H9 (cell line): ENCODE measurements at regions not wholly inside any gene's neighbourhood (a gene's known extent, or its start where the extent isn't known, plus 50 kb on each side); places are given as distances from the start of the nearest gene placed in this dataset.

Source experiments
- DNase-seq: peaks from one replicate; pipeline ENCODE4 v3.0.0-alpha.2; 2017
- H2AFZ ChIP-seq: one replicate; pipeline ENCODE4 v1.6.1; 2013; ENCODE audit warnings: mild to moderate bottlenecking, low read length, control low read depth, moderate library complexity
- H2AK5ac ChIP-seq: 2 replicates; pipeline ENCODE4 v1.6.1; 2013; ENCODE audit warnings: low read length, control low read depth, mixed read lengths; ENCODE audit not compliant: insufficient read length
- H2BK120ac ChIP-seq: one replicate; pipeline ENCODE4 v1.6.1; 2013; ENCODE audit warnings: low read depth, mild to moderate bottlenecking, low read length, control low read depth, inconsistent platforms; ENCODE audit not compliant: poor library complexity, severe bottlenecking
- H2BK12ac ChIP-seq: 2 replicates; pipeline ENCODE4 v1.6.1; 2013; ENCODE audit warnings: low read length, control low read depth, mixed read lengths, low read depth; ENCODE audit not compliant: insufficient read length
- H2BK15ac ChIP-seq: 2 replicates; pipeline ENCODE4 v1.6.1; 2013; ENCODE audit warnings: low read depth, low read length, control low read depth
- H2BK20ac ChIP-seq: one replicate; pipeline ENCODE4 v1.6.1; 2013; ENCODE audit warnings: low read depth, mild to moderate bottlenecking, low read length, control low read depth, inconsistent platforms; ENCODE audit not compliant: poor library complexity, severe bottlenecking
- H2BK5ac ChIP-seq: 2 replicates; pipeline ENCODE4 v1.6.1; 2013; ENCODE audit warnings: low read length, control low read depth, mixed read lengths; ENCODE audit not compliant: insufficient read length
- H3K14ac ChIP-seq: 2 replicates; pipeline ENCODE4 v1.6.1; 2013; ENCODE audit warnings: low read length, control low read depth; ENCODE audit not compliant: insufficient read depth
- H3K18ac ChIP-seq: 2 replicates; pipeline ENCODE4 v1.6.1; 2013; ENCODE audit warnings: low read depth, mild to moderate bottlenecking, mixed read lengths, low read length, control low read depth; ENCODE audit not compliant: insufficient read length
- H3K23ac ChIP-seq: 2 replicates; pipeline ENCODE4 v1.6.1; 2013; ENCODE audit warnings: low read length, control low read depth, mixed read lengths, low read depth; ENCODE audit not compliant: insufficient read length
- H3K23me2 ChIP-seq: 2 replicates; pipeline ENCODE4 v1.6.1; 2013; ENCODE audit warnings: low read depth, mild to moderate bottlenecking, mixed read lengths, low read length, control low read depth; ENCODE audit not compliant: insufficient read length, poor library complexity, severe bottlenecking
- H3K27ac ChIP-seq: 2 replicates; pipeline ENCODE4 v1.5.1; 2013; ENCODE audit warnings: low read length, control low read depth, mixed read lengths, low read depth; ENCODE audit not compliant: insufficient read length
- H3K27me3 ChIP-seq: 2 replicates; pipeline ENCODE4 v1.6.1; 2013; ENCODE audit warnings: low read length, control low read depth, inconsistent platforms; ENCODE audit not compliant: insufficient read depth
- H3K4ac ChIP-seq: 2 replicates; pipeline ENCODE4 v1.6.1; 2013; ENCODE audit warnings: low read depth, mild to moderate bottlenecking, control low read depth, inconsistent platforms, low read length, moderate library complexity
- H3K4me1 ChIP-seq: 2 replicates; pipeline ENCODE4 v1.6.1; 2013; ENCODE audit warnings: low read length, control low read depth, inconsistent platforms; ENCODE audit not compliant: insufficient read depth
- H3K4me2 ChIP-seq: 2 replicates; pipeline ENCODE4 v1.6.1; 2013; ENCODE audit warnings: low read length, control low read depth, mixed read lengths; ENCODE audit not compliant: insufficient read length, insufficient read depth
- H3K56ac ChIP-seq: 2 replicates; pipeline ENCODE4 v1.6.1; 2013; ENCODE audit warnings: low read depth, mild to moderate bottlenecking, mixed read lengths, low read length, control low read depth; ENCODE audit not compliant: insufficient read length
- H3K79me1 ChIP-seq: 2 replicates; pipeline ENCODE4 v1.6.1; 2013; ENCODE audit warnings: low read depth, mild to moderate bottlenecking, moderate library complexity, low read length, control low read depth, inconsistent platforms; ENCODE audit not compliant: insufficient read depth, poor library complexity, severe bottlenecking
- H3K79me2 ChIP-seq: 2 replicates; pipeline ENCODE4 v1.6.1; 2013; ENCODE audit warnings: low read length, control low read depth, inconsistent platforms; ENCODE audit not compliant: insufficient read depth
- H3K9ac ChIP-seq: 2 replicates; pipeline ENCODE4 v1.6.1; 2013; ENCODE audit warnings: low read length, control low read depth, mixed read lengths; ENCODE audit not compliant: insufficient read length; ENCODE audit errors: extremely low read depth
- H3K9me3 ChIP-seq: one replicate; pipeline ENCODE4 v1.6.1; 2013; ENCODE audit warnings: low read depth, low read length, inconsistent platforms; ENCODE audit not compliant: control insufficient read depth
- H3T11ph ChIP-seq: one replicate; pipeline ENCODE4 v1.6.1; 2013; ENCODE audit warnings: mild to moderate bottlenecking, low read length, control low read depth, inconsistent platforms
- H4K20me1 ChIP-seq: one replicate; pipeline ENCODE4 v1.6.1; 2013; ENCODE audit not compliant: control insufficient read depth, insufficient read length, insufficient read depth
- H4K5ac ChIP-seq: 2 replicates; pipeline ENCODE4 v1.6.1; 2013; ENCODE audit warnings: low read depth, mild to moderate bottlenecking, mixed read lengths, low read length, control low read depth; ENCODE audit not compliant: insufficient read length
- H4K8ac ChIP-seq: replicated peaks from 2 replicates; pipeline ENCODE4 v1.6.1; 2013; ENCODE audit warnings: low read length, control low read depth, mixed read lengths, low read depth; ENCODE audit not compliant: insufficient read length
- H4K91ac ChIP-seq: 2 replicates; pipeline ENCODE4 v1.6.1; 2013; ENCODE audit warnings: low read depth, mild to moderate bottlenecking, moderate library complexity, mixed read lengths, low read length, control low read depth; ENCODE audit not compliant: insufficient read length
- H3K27ac Mint-ChIP-seq, 3 experiments: 2 replicates in 2 of 3; 3 replicates in 1 of 3; pipeline ENCODE4 v1.8.0; 2020 to 2021; ENCODE audit warnings: mixed read lengths in 3 of 3, mild to moderate bottlenecking in 1 of 3, moderate library complexity in 1 of 3
- H3K27me3 Mint-ChIP-seq: 2 replicates; pipeline ENCODE4 v1.8.0; 2021; ENCODE audit warnings: low read depth, mild to moderate bottlenecking, moderate library complexity, mixed read lengths
- H3K36me3 Mint-ChIP-seq, 3 experiments: 2 replicates in 2 of 3; 3 replicates in 1 of 3; pipeline ENCODE4 v1.8.0; 2020 to 2021; ENCODE audit warnings: low read depth in 3 of 3, mixed read lengths in 3 of 3; ENCODE audit not compliant: insufficient read depth in 1 of 3
- H3K4me1 Mint-ChIP-seq, 2 experiments: 2 replicates each; pipeline ENCODE4 v1.8.0; 2020; ENCODE audit warnings: mixed read lengths in 2 of 2
- H3K4me3 Mint-ChIP-seq, 2 experiments: 2 replicates in 1 of 2; 3 replicates in 1 of 2; pipeline ENCODE4 v1.8.0; 2020 to 2021; ENCODE audit warnings: mild to moderate bottlenecking in 2 of 2, mixed read lengths in 2 of 2, moderate library complexity in 1 of 2
- H3K9me3 Mint-ChIP-seq, 2 experiments: 2 replicates in 1 of 2; 3 replicates in 1 of 2; pipeline ENCODE4 v1.8.0; 2020; ENCODE audit warnings: mild to moderate bottlenecking in 2 of 2, mixed read lengths in 2 of 2, moderate library complexity in 1 of 2
- CTCF ChIP-seq: fragments of 200-600 bp; sonication (generic); conservative IDR thresholded peaks from 3 replicates; pipeline ENCODE4 v1.8.0; 2021; ENCODE audit warnings: antibody characterized with exemption, mild to moderate bottlenecking
- WGBS: extraction: QIAGEN DNeasy Blood & Tissue Kit; methylation state at CpG from one replicate; pipeline ENCODE4 v1.1.7; 2013; ENCODE audit warnings: missing lambda C conversion rate, low lambda C conversion rate, mixed read lengths; ENCODE audit not compliant: insufficient read length; ENCODE audit errors: extremely low coverage; 5-methylcytosine and 5-hydroxymethylcytosine counted together

GRCh38 chr11:115767047-115767802, 263.0 kb upstream of the CADM1 start:
- Mint-ChIP-seq H3K4me3 (no peak overlapping the region), H3K4me1 (no peaks in the 10 kb centered on the region), H3K36me3 (no peaks in the 10 kb centered on the region), H3K27ac (no peak overlapping the region), H3K27me3 (peaks cover 9% of the 10 kb centered on the region), H3K9me3 (no peaks in the 10 kb centered on the region)
- no peak overlapping the region for H2BK12ac ChIP-seq
- H3K4me1 ChIP-seq, result no peaks in the 10 kb centered on the region
- no peak overlapping the region for H2AFZ ChIP-seq
- H3K79me1 ChIP-seq, result no peaks in the 10 kb centered on the region
- H3K14ac ChIP-seq, result no peak overlapping the region
- H4K20me1 ChIP-seq, result no peaks in the 10 kb centered on the region
- no peak overlapping the region for H3K27ac ChIP-seq
- no peak overlapping the region for H2BK5ac ChIP-seq
- no peak overlapping the region for H3K4me2 ChIP-seq
- H4K91ac ChIP-seq, result no peak overlapping the region
- no peak overlapping the region for H4K8ac ChIP-seq
- no peak overlapping the region for H3K56ac ChIP-seq
- no peak overlapping the region for H2AK5ac ChIP-seq
- no peaks in the 10 kb centered on the region; the same call in 1 of the 2 replicates for H3K27me3 ChIP-seq
- no peaks in the 10 kb centered on the region for H3K23me2 ChIP-seq
- no peaks in the 10 kb centered on the region for H3K9me3 ChIP-seq
- H3K23ac ChIP-seq, result no peak overlapping the region
- H3K9ac ChIP-seq, result no peak overlapping the region
- no CpG with 5 or more reads among the region's 10 CpGs for WGBS
- no peak for TF ChIP-seq CTCF
- no peak overlapping the region for H2BK120ac ChIP-seq
- no peak overlapping the region for H3K18ac ChIP-seq
- H2BK15ac ChIP-seq, result no peak overlapping the region
- no peak overlapping the region for H3T11ph ChIP-seq
- no peak for DNase-seq
- H3K4ac ChIP-seq, result no peak overlapping the region
- H2BK20ac ChIP-seq, result no peak overlapping the region
- H4K5ac ChIP-seq, result no peak overlapping the region
- no peaks in the 10 kb centered on the region for H3K79me2 ChIP-seq
